ENCODE measurements at regions not wholly inside any gene's neighbourhood (a gene's known extent, or its start where the extent isn't known, plus 50 kb on each side); places are given as distances from the start of the nearest gene placed in this dataset.

DNA sequence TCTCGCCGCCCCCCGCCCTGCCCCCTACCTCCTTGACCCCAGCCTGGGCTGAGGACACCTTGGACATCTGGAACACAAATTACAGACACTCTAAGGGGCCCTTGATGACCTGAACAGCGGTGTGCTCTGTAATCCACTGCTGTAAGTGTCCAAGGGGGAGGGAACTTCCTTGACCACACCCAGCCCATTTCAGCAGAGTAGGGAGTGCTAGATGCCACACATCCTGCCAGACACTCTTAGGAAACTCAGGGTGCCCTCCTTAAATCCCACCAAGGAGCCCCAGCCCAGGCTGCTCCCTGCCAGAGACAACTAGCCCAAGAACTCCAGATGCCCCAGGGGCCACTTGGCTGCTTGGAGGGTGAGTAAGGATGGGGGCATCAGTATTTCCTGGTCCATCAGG, 282.2 kb downstream of the RRAGC start:
- TF ChIP-seq, protein P1, sequence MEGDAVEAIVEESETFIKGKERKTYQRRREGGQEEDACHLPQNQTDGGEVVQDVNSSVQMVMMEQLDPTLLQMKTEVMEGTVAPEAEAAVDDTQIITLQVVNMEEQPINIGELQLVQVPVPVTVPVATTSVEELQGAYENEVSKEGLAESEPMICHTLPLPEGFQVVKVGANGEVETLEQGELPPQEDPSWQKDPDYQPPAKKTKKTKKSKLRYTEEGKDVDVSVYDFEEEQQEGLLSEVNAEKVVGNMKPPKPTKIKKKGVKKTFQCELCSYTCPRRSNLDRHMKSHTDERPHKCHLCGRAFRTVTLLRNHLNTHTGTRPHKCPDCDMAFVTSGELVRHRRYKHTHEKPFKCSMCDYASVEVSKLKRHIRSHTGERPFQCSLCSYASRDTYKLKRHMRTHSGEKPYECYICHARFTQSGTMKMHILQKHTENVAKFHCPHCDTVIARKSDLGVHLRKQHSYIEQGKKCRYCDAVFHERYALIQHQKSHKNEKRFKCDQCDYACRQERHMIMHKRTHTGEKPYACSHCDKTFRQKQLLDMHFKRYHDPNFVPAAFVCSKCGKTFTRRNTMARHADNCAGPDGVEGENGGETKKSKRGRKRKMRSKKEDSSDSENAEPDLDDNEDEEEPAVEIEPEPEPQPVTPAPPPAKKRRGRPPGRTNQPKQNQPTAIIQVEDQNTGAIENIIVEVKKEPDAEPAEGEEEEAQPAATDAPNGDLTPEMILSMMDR (IDR thresholded peaks at IDR 0.05): no peak
- TF ChIP-seq POLR2A (IDR thresholded peaks at IDR 0.05): no peak
